K562 (cell line): ENCODE measurements at regions not wholly inside any gene's neighbourhood (a gene's known extent, or its start where the extent isn't known, plus 50 kb on each side); places are given as distances from the start of the nearest gene placed in this dataset.

Source experiments
- ARID1B ChIP-seq: fragments of 450-650 bp; IDR thresholded peaks from 2 replicates; pipeline ENCODE4 v1.6.1; 2016; ENCODE audit warnings: antibody characterized with exemption, mild to moderate bottlenecking, inconsistent platforms
- CUX1 ChIP-seq: fragments of 200-800 bp; sonication (Bioruptor generic); IDR thresholded peaks from 2 replicates; pipeline ENCODE4 v1.6.1; 2016; ENCODE audit warnings: missing genetic modification characterization, missing compliant biosample characterization
- DACH1 ChIP-seq: fragments of 450-650 bp; IDR thresholded peaks from 2 replicates; pipeline ENCODE4 v1.6.1; 2018; ENCODE audit not compliant: partially characterized antibody
- ETV1 ChIP-seq: fragments of 450-650 bp; conservative IDR thresholded peaks from 2 replicates; pipeline ENCODE4 v1.6.1; 2016; ENCODE audit warnings: missing genetic modification characterization, control low read depth, low read depth, missing compliant biosample characterization
- FOXP1 ChIP-seq: sonication (generic); formaldehyde crosslinking; IDR thresholded peaks from 2 replicates; pipeline ENCODE4 v1.8.0; 2022; ENCODE audit warnings: mild to moderate bottlenecking, missing genetic modification reagents
- HNRNPLL ChIP-seq: fragments of 200-400 bp; formaldehyde crosslinking; IDR thresholded peaks from 2 replicates; pipeline ENCODE4 v1.6.1; 2017; ENCODE audit warnings: low read length, low read depth, mild to moderate bottlenecking; ENCODE audit not compliant: poor library complexity, severe bottlenecking
- HNRNPUL1 ChIP-seq: fragments of 200-400 bp; formaldehyde crosslinking; IDR thresholded peaks from 2 replicates; pipeline ENCODE4 v1.6.1; 2017; ENCODE audit warnings: low read length
- LARP7 ChIP-seq: fragments of 450-650 bp; IDR thresholded peaks from 2 replicates; pipeline ENCODE4 v1.6.1; 2016
- MAX ChIP-seq: sonication (generic); formaldehyde crosslinking; IDR thresholded peaks from 2 replicates; pipeline ENCODE4 v1.9.0; 2022; ENCODE audit warnings: mild to moderate bottlenecking, missing genetic modification reagents
- NR2C1 ChIP-seq, 2 experiments: fragments of 450-650 bp; IDR thresholded peaks; 2 replicates each; pipeline ENCODE4 v1.6.1; 2017; ENCODE audit warnings: mild to moderate bottlenecking in 2 of 2, antibody characterized with exemption in 1 of 2, inconsistent platforms in 1 of 2, missing compliant biosample characterization in 1 of 2, missing genetic modification characterization in 1 of 2
- PBX2 ChIP-seq, 2 experiments: IDR thresholded peaks in 1 of 2; conservative IDR thresholded peaks in 1 of 2; 2 replicates each; pipeline ENCODE4 v1.6.1; 2016; ENCODE audit warnings: low read depth in 2 of 2, mild to moderate bottlenecking in 1 of 2, missing compliant biosample characterization in 1 of 2, missing genetic modification characterization in 1 of 2, moderate library complexity in 1 of 2
- POLR2H ChIP-seq: IDR thresholded peaks from 2 replicates; pipeline ENCODE4 v1.6.1; 2016; ENCODE audit warnings: missing genetic modification characterization, low read depth, mild to moderate bottlenecking, control low read depth, missing compliant biosample characterization, moderate library complexity
- SIN3A ChIP-seq, 2 experiments: fragments of 150-350 bp in 1 of 2; IDR thresholded peaks; 2 replicates each; pipeline ENCODE4 v1.6.1; 2011 to 2016; ENCODE audit warnings: borderline replicate concordance in 2 of 2, low read depth in 2 of 2, low read length in 2 of 2, mild to moderate bottlenecking in 2 of 2, moderate library complexity in 2 of 2; ENCODE audit not compliant: control insufficient read depth in 1 of 2
- SIRT6 ChIP-seq: IDR thresholded peaks from one replicate; pipeline ENCODE4 v1.6.1; 2012; ENCODE audit warnings: low read depth, mild to moderate bottlenecking, control low read depth, inconsistent platforms, low read length, moderate library complexity
- SMARCE1 ChIP-seq: fragments of 450-650 bp; IDR thresholded peaks from 2 replicates; pipeline ENCODE4 v1.7.1; 2016; ENCODE audit warnings: mild to moderate bottlenecking
- TBP ChIP-seq: optimal IDR thresholded peaks from 2 replicates; pipeline ENCODE3; 2011; ENCODE audit warnings: low read depth, low read length, improper control_type of control experiment
- ZBED1 ChIP-seq: IDR thresholded peaks from 2 replicates; pipeline ENCODE4 v1.6.1; 2014
- ZNF134 ChIP-seq: fragments of 250-450 bp; sonication (Bioruptor Pico); conservative IDR thresholded peaks from 2 replicates; pipeline ENCODE4 v1.4.0; 2020
- ZNF174 ChIP-seq: fragments of 250-450 bp; sonication (Bioruptor Pico); IDR thresholded peaks from 2 replicates; pipeline ENCODE4 v1.4.0; 2020; ENCODE audit warnings: mild to moderate bottlenecking
- ZNF644 ChIP-seq: fragments of 200-800 bp; sonication (Bioruptor generic); IDR thresholded peaks from 2 replicates; pipeline ENCODE4 v1.6.1; 2016; ENCODE audit warnings: low read depth, missing genetic modification characterization, missing compliant biosample characterization

- no peak for TF ChIP-seq MAX (CRISPR knock-in tag)
- no peak for TF ChIP-seq CUX1 (CRISPR knock-in tag)
- TF ChIP-seq ZNF174 (CRISPR knock-in tag): no peak
- TF ChIP-seq NR2C1 (IDR thresholded peaks at IDR 0.05): no peak
- peak; percentile 66 for TF ChIP-seq NR2C1 (tag; IDR thresholded peaks at IDR 0.05)
- no peak for TF ChIP-seq HNRNPUL1
- TF ChIP-seq DACH1: no peak
- TF ChIP-seq ETV1: no peak
- TF ChIP-seq ARID1B: peak; percentile 78
- TF ChIP-seq ZBED1: no peak
- no peak for TF ChIP-seq ZNF134 (CRISPR knock-in tag)
- TF ChIP-seq PBX2 (CRISPR knock-in tag; IDR thresholded peaks at IDR 0.05; ENCODE audit: low read depth): no peak
- TF ChIP-seq PBX2 (tag; conservative IDR thresholded peaks at IDR 0.05; ENCODE audit: low read depth): no peak
- TF ChIP-seq SIRT6: no peak
- TF ChIP-seq SIN3A (IDR thresholded peaks at IDR 0.05; ENCODE audit: borderline replicate concordance in 2 of 2, control insufficient read depth in 1 of 2, low read depth in 2 of 2, low read length in 2 of 2): no peak
- peak; percentile 82 for TF ChIP-seq SMARCE1
- no peak for TF ChIP-seq FOXP1 (CRISPR knock-in tag)
- TF ChIP-seq ZNF644 (tag): peak; percentile 59; the same call in 1 of the 2 replicates
- TF ChIP-seq TBP: peak; percentile 19
- no peak for TF ChIP-seq HNRNPLL
- TF ChIP-seq LARP7: no peak
- no peak for TF ChIP-seq POLR2H (tag)
These were observed 146.0 kb upstream of the CPEB2 start (continued) for GRCh38 chr4:14856062-14856933.
